ENCODE measurements at regions not wholly inside any gene's neighbourhood (a gene's known extent, or its start where the extent isn't known, plus 50 kb on each side); places are given as distances from the start of the nearest gene placed in this dataset.

GRCh38 chr3:193773266-193774220, 180.5 kb downstream of the OPA1 start:
- no peak for FAIRE-seq
- TF ChIP-seq TAF1 (IDR thresholded peaks at IDR 0.05; ENCODE audit: borderline replicate concordance, low read depth, low read length), result no peak
- no peak for TF ChIP-seq POLR2A (IDR thresholded peaks at IDR 0.05; ENCODE audit: low read depth, low read length)
- no peak for TF ChIP-seq POLR2AphosphoS5 (IDR thresholded peaks at IDR 0.05; ENCODE audit: low read depth, low read length)
- no peak for DNase-seq (ENCODE audit: insufficient read length)

GRCh38 chr3:193774272-193774915, 181.4 kb downstream of the OPA1 start:
- TF ChIP-seq POLR2A (IDR thresholded peaks at IDR 0.05; ENCODE audit: low read depth, low read length) (no peak), POLR2AphosphoS5 (IDR thresholded peaks at IDR 0.05; ENCODE audit: low read depth, low read length) (no peak), TAF1 (IDR thresholded peaks at IDR 0.05; ENCODE audit: borderline replicate concordance, low read depth, low read length) (no peak)
- DNase-seq (ENCODE audit: insufficient read length) (no peak), FAIRE-seq (no peak)

GRCh38 chr3:193774916-193775285, 181.9 kb downstream of the OPA1 start:
- TF ChIP-seq POLR2AphosphoS5 (IDR thresholded peaks at IDR 0.05; ENCODE audit: low read depth, low read length), result no peak
- TF ChIP-seq POLR2A (IDR thresholded peaks at IDR 0.05; ENCODE audit: low read depth, low read length), result no peak
- no peak for TF ChIP-seq TAF1 (IDR thresholded peaks at IDR 0.05; ENCODE audit: borderline replicate concordance, low read depth, low read length)
- DNase-seq (ENCODE audit: insufficient read length) (no peak), FAIRE-seq (no peak)

- no peak for TF ChIP-seq TAF1 (IDR thresholded peaks at IDR 0.05; ENCODE audit: borderline replicate concordance, low read depth, low read length)
- no peak for TF ChIP-seq POLR2A (IDR thresholded peaks at IDR 0.05; ENCODE audit: low read depth, low read length)
- no peak for TF ChIP-seq POLR2AphosphoS5 (IDR thresholded peaks at IDR 0.05; ENCODE audit: low read depth, low read length)
- DNase-seq (ENCODE audit: insufficient read length), result no peak
- FAIRE-seq, result no peak
These were observed 182.5 kb downstream of the OPA1 start for GRCh38 chr3:193775421-193776077.

- FAIRE-seq, result no peak
- DNase-seq (ENCODE audit: insufficient read length), result no peak
- TF ChIP-seq TAF1 (IDR thresholded peaks at IDR 0.05; ENCODE audit: borderline replicate concordance, low read depth, low read length) (no peak), POLR2AphosphoS5 (IDR thresholded peaks at IDR 0.05; ENCODE audit: low read depth, low read length) (no peak), POLR2A (IDR thresholded peaks at IDR 0.05; ENCODE audit: low read depth, low read length) (no peak)
These were observed 183.8 kb downstream of the OPA1 start for GRCh38 chr3:193776626-193777358.

- DNase-seq (ENCODE audit: insufficient read length), result no peak
- no peak for TF ChIP-seq POLR2A (IDR thresholded peaks at IDR 0.05; ENCODE audit: low read depth, low read length)
- TF ChIP-seq POLR2AphosphoS5 (IDR thresholded peaks at IDR 0.05; ENCODE audit: low read depth, low read length), result no peak
- TF ChIP-seq TAF1 (IDR thresholded peaks at IDR 0.05; ENCODE audit: borderline replicate concordance, low read depth, low read length), result no peak
- no peak for FAIRE-seq
These were observed 184.5 kb downstream of the OPA1 start for GRCh38 chr3:193777524-193777923.

GRCh38 chr3:193778676-193779075, 185.7 kb downstream of the OPA1 start:
- FAIRE-seq (no peak), DNase-seq (ENCODE audit: insufficient read length) (no peak)
- no peak for TF ChIP-seq TAF1 (IDR thresholded peaks at IDR 0.05; ENCODE audit: borderline replicate concordance, low read depth, low read length)
- TF ChIP-seq POLR2AphosphoS5 (IDR thresholded peaks at IDR 0.05; ENCODE audit: low read depth, low read length), result no peak

GRCh38 chr3:193779933-193780332, 186.9 kb downstream of the OPA1 start:
- no peak for TF ChIP-seq TAF1 (IDR thresholded peaks at IDR 0.05; ENCODE audit: borderline replicate concordance, low read depth, low read length)
- TF ChIP-seq POLR2AphosphoS5 (IDR thresholded peaks at IDR 0.05; ENCODE audit: low read depth, low read length), result no peak
- no peak for TF ChIP-seq POLR2A (IDR thresholded peaks at IDR 0.05; ENCODE audit: low read depth, low read length)
- FAIRE-seq, result no peak
- DNase-seq (ENCODE audit: insufficient read length), result no peak

- FAIRE-seq, result no peak
- TF ChIP-seq POLR2A (IDR thresholded peaks at IDR 0.05; ENCODE audit: low read depth, low read length) (no peak), TAF1 (IDR thresholded peaks at IDR 0.05; ENCODE audit: borderline replicate concordance, low read depth, low read length) (no peak), POLR2AphosphoS5 (IDR thresholded peaks at IDR 0.05; ENCODE audit: low read depth, low read length) (no peak)
- no peak for DNase-seq (ENCODE audit: insufficient read length)
These were observed 187.4 kb downstream of the OPA1 start for GRCh38 chr3:193780397-193780796.

GRCh38 chr3:193780810-193781478, 187.9 kb downstream of the OPA1 start:
- DNase-seq (ENCODE audit: insufficient read length), result peak; percentile 38
- no peak for FAIRE-seq
- TF ChIP-seq POLR2AphosphoS5 (IDR thresholded peaks at IDR 0.05; ENCODE audit: low read depth, low read length), result no peak
- TF ChIP-seq POLR2A (IDR thresholded peaks at IDR 0.05; ENCODE audit: low read depth, low read length), result no peak
- TF ChIP-seq TAF1 (IDR thresholded peaks at IDR 0.05; ENCODE audit: borderline replicate concordance, low read depth, low read length), result no peak

Measured in GM12892 (cell line).